Parathyroid adenoma (tissue), 2 donors: ENCODE measurements at regions not wholly inside any gene's neighbourhood (a gene's known extent, or its start where the extent isn't known, plus 50 kb on each side); places are given as distances from the start of the nearest gene placed in this dataset.
"Not testable (repeated sequence)": the region's sequence is repeated elsewhere in the genome, so short reads cannot be mapped to it uniquely, and the experiment has no call there.

ENCODE experiments used
- H2AFZ ChIP-seq: fragments of 300-600 bp; sonication (generic); one replicate; pipeline ENCODE4 v1.7.0; 2017; ENCODE audit warnings: antibody characterized with exemption, mild to moderate bottlenecking
- H3K27ac ChIP-seq: fragments of 300-600 bp; sonication (generic); one replicate; pipeline ENCODE4 v1.7.0; 2017
- H3K27me3 ChIP-seq: fragments of 300-600 bp; sonication (generic); one replicate; pipeline ENCODE4 v1.7.0; 2017; ENCODE audit warnings: low read length; ENCODE audit not compliant: control insufficient read depth, insufficient read depth
- H3K36me3 ChIP-seq: fragments of 300-600 bp; sonication (generic); one replicate; pipeline ENCODE4 v1.7.0; 2017; ENCODE audit warnings: low read length; ENCODE audit not compliant: control insufficient read depth, insufficient read depth
- H3K4me1 ChIP-seq: fragments of 300-600 bp; sonication (generic); one replicate; pipeline ENCODE4 v1.7.0; 2017; ENCODE audit warnings: control low read depth
- H3K4me2 ChIP-seq: fragments of 300-600 bp; sonication (generic); one replicate; pipeline ENCODE4 v1.7.0; 2017; ENCODE audit warnings: low read length
- H3K4me3 ChIP-seq: fragments of 300-600 bp; sonication (generic); one replicate; pipeline ENCODE4 v1.7.0; 2017; ENCODE audit warnings: low read depth, low read length
- H3K79me2 ChIP-seq: fragments of 300-600 bp; sonication (generic); one replicate; pipeline ENCODE4 v1.7.0; 2017; ENCODE audit warnings: control low read depth
- H3K9ac ChIP-seq: fragments of 300-600 bp; sonication (generic); one replicate; pipeline ENCODE4 v1.7.0; 2017; ENCODE audit warnings: mild to moderate bottlenecking
- H3K9me3 ChIP-seq: fragments of 300-600 bp; sonication (generic); one replicate; pipeline ENCODE4 v1.7.0; 2017; ENCODE audit warnings: low read length; ENCODE audit not compliant: control insufficient read depth
- TF ChIP-seq, protein P1 (sequence below): fragments of 300-600 bp; sonication (generic); IDR thresholded peaks from one replicate; pipeline ENCODE4 v1.7.0; 2017; ENCODE audit warnings: antibody characterized with exemption, mild to moderate bottlenecking
- donor health status: primary hyperparathyroidism.

GRCh38 chr1:219072329-219072728 lies 101.3 kb upstream of the LYPLAL1 start:
- H3K9me3 ChIP-seq = no peaks in the 10 kb centered on the region
- H3K27me3 ChIP-seq = no peaks in the 10 kb centered on the region
- H3K27ac ChIP-seq = no peak overlapping the region
- no peak overlapping the region for H3K4me2 ChIP-seq
- H3K36me3 ChIP-seq = no peaks in the 10 kb centered on the region
- no peak overlapping the region for H2AFZ ChIP-seq
- TF ChIP-seq, protein P1, sequence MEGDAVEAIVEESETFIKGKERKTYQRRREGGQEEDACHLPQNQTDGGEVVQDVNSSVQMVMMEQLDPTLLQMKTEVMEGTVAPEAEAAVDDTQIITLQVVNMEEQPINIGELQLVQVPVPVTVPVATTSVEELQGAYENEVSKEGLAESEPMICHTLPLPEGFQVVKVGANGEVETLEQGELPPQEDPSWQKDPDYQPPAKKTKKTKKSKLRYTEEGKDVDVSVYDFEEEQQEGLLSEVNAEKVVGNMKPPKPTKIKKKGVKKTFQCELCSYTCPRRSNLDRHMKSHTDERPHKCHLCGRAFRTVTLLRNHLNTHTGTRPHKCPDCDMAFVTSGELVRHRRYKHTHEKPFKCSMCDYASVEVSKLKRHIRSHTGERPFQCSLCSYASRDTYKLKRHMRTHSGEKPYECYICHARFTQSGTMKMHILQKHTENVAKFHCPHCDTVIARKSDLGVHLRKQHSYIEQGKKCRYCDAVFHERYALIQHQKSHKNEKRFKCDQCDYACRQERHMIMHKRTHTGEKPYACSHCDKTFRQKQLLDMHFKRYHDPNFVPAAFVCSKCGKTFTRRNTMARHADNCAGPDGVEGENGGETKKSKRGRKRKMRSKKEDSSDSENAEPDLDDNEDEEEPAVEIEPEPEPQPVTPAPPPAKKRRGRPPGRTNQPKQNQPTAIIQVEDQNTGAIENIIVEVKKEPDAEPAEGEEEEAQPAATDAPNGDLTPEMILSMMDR = no peak
- no peaks in the 10 kb centered on the region for H3K79me2 ChIP-seq
- H3K4me1 ChIP-seq = no peaks in the 10 kb centered on the region
- H3K4me3 ChIP-seq = no peak overlapping the region
- no peak overlapping the region for H3K9ac ChIP-seq

GRCh38 chr1:219074084-219074728 lies 99.5 kb upstream of the LYPLAL1 start:
- H3K9me3 ChIP-seq = no peaks in the 10 kb centered on the region
- H3K4me3 ChIP-seq = no peak overlapping the region
- H3K27me3 ChIP-seq = no peaks in the 10 kb centered on the region
- H3K9ac ChIP-seq = no peak overlapping the region
- H3K4me2 ChIP-seq = no peak overlapping the region
- no peaks in the 10 kb centered on the region for H3K36me3 ChIP-seq
- H3K27ac ChIP-seq = no peak overlapping the region
- no peaks in the 10 kb centered on the region for H3K79me2 ChIP-seq
- H2AFZ ChIP-seq = no peak overlapping the region
- no peaks in the 10 kb centered on the region for H3K4me1 ChIP-seq
- TF ChIP-seq, protein P1 = no peak

- Histone ChIP-seq H3K27me3 (no peaks in the 10 kb centered on the region), H3K4me2 (no peak overlapping the region), H3K9ac (no peak overlapping the region), H3K9me3 (no peaks in the 10 kb centered on the region), H3K4me3 (no peak overlapping the region), H3K27ac (no peak overlapping the region), H3K4me1 (no peaks in the 10 kb centered on the region), H3K36me3 (no peaks in the 10 kb centered on the region), H3K79me2 (no peaks in the 10 kb centered on the region), H2AFZ (no peak overlapping the region)
- TF ChIP-seq, protein P1 = no peak
Observed at GRCh38 chr1:219075121-219075879, 98.4 kb upstream of the LYPLAL1 start.

DNA sequence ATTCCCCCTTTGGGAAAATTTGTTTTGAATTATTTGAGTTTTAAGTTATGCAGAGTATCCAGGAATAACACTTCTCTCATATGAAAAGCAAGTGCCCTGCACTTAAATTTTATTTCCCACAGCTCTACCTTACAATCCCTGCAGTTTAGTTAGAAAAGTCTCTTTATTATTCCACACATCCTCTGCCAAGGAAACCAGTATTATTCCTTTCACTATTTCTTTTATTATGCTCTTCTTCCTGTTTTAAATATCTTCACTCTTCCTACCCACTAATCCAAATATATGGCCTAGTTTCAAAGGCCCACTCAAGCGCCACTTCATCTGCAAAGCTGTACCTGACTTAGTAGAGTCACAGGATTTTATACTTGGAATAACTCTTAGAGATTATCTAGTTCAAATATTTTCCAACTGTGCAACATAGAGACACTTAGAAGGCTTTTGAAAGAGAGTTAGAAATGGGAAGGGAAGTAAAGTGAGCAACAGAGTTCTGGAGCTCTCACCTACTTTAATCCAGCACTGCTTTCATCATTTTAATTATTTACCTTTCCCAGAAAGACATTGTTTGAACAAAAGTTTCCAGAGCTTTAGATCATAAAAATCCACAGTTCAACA lies 97.2 kb upstream of the LYPLAL1 start:
- no peaks in the 10 kb centered on the region for H3K27me3 ChIP-seq
- no peaks in the 10 kb centered on the region for H3K36me3 ChIP-seq
- H3K4me1 ChIP-seq = no peaks in the 10 kb centered on the region
- H3K9me3 ChIP-seq = no peaks in the 10 kb centered on the region
- no peak overlapping the region for H3K4me2 ChIP-seq
- TF ChIP-seq, protein P1 = no peak
- no peak overlapping the region for H3K9ac ChIP-seq
- no peak overlapping the region for H3K4me3 ChIP-seq
- H2AFZ ChIP-seq = no peak overlapping the region
- H3K79me2 ChIP-seq = no peaks in the 10 kb centered on the region
- H3K27ac ChIP-seq = no peak overlapping the region

GRCh38 chr1:219077767-219078166 lies 95.9 kb upstream of the LYPLAL1 start:
- H2AFZ ChIP-seq, H3K4me1 ChIP-seq, H3K4me2 ChIP-seq, H3K9ac ChIP-seq, H3K79me2 ChIP-seq, H3K27ac ChIP-seq, H3K4me3 ChIP-seq, H3K9me3 ChIP-seq, H3K36me3 ChIP-seq, H3K27me3 ChIP-seq: not testable (repeated sequence)
